K562 (cell line): ENCODE measurements at regions not wholly inside any gene's neighbourhood (a gene's known extent, or its start where the extent isn't known, plus 50 kb on each side); places are given as distances from the start of the nearest gene placed in this dataset.

Experiments used
- GABPA ChIP-seq: fragments of 200-800 bp; sonication (Bioruptor generic); conservative IDR thresholded peaks from 2 replicates; pipeline ENCODE4 v1.6.1; 2016; ENCODE audit warnings: low read depth, missing genetic modification characterization, missing compliant biosample characterization
- HSF4 ChIP-seq: fragments of 250-450 bp; sonication (Bioruptor Pico); IDR thresholded peaks from 2 replicates; pipeline ENCODE4 v2.1.2; 2022; ENCODE audit warnings: mild to moderate bottlenecking, moderate library complexity, borderline replicate concordance
- KDM5B ChIP-seq: fragments of 200-600 bp; sonication (generic); IDR thresholded peaks from 2 replicates; pipeline ENCODE4 v1.6.1; 2012; ENCODE audit warnings: low read depth, mild to moderate bottlenecking, moderate library complexity, low read length, control low read depth, inconsistent platforms; ENCODE audit not compliant: insufficient replicate concordance
- MBD1 ChIP-seq: fragments of 250-450 bp; sonication (Bioruptor Pico); IDR thresholded peaks from 2 replicates; pipeline ENCODE4 v1.8.0; 2022; ENCODE audit warnings: inconsistent platforms
- TF ChIP-seq, protein P1 (sequence below): fragments of 200-600 bp; sonication (generic); IDR thresholded peaks from one replicate; pipeline ENCODE4 v1.6.1; 2012; ENCODE audit warnings: mild to moderate bottlenecking, low read depth, low read length, inconsistent platforms
- TF ChIP-seq, protein P2 (sequence below): fragments of 250-450 bp; sonication (Bioruptor Pico); IDR thresholded peaks from 2 replicates; pipeline ENCODE4 v1.4.0; 2020; ENCODE audit warnings: mild to moderate bottlenecking, moderate library complexity, borderline replicate concordance

DNA sequence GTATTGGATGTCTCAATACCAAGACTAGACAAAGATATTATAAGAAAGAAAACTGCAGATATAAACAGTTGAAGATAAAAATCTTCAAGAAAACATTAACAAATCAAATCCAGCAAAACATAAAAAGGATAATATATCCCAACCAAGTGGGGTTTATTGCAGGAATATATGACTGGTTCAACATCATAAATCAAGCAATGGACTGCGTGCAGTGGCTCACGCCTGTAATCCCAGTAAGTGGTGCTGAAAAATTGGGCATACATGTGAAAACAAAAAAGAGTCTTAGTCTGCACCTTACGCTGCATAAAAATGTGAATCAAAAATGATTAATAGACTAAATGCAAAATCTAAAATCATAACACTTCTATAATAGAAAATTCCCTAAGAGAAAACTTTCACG is 112.9 kb upstream of the PDE4B start (continued):
- TF ChIP-seq, protein P1, sequence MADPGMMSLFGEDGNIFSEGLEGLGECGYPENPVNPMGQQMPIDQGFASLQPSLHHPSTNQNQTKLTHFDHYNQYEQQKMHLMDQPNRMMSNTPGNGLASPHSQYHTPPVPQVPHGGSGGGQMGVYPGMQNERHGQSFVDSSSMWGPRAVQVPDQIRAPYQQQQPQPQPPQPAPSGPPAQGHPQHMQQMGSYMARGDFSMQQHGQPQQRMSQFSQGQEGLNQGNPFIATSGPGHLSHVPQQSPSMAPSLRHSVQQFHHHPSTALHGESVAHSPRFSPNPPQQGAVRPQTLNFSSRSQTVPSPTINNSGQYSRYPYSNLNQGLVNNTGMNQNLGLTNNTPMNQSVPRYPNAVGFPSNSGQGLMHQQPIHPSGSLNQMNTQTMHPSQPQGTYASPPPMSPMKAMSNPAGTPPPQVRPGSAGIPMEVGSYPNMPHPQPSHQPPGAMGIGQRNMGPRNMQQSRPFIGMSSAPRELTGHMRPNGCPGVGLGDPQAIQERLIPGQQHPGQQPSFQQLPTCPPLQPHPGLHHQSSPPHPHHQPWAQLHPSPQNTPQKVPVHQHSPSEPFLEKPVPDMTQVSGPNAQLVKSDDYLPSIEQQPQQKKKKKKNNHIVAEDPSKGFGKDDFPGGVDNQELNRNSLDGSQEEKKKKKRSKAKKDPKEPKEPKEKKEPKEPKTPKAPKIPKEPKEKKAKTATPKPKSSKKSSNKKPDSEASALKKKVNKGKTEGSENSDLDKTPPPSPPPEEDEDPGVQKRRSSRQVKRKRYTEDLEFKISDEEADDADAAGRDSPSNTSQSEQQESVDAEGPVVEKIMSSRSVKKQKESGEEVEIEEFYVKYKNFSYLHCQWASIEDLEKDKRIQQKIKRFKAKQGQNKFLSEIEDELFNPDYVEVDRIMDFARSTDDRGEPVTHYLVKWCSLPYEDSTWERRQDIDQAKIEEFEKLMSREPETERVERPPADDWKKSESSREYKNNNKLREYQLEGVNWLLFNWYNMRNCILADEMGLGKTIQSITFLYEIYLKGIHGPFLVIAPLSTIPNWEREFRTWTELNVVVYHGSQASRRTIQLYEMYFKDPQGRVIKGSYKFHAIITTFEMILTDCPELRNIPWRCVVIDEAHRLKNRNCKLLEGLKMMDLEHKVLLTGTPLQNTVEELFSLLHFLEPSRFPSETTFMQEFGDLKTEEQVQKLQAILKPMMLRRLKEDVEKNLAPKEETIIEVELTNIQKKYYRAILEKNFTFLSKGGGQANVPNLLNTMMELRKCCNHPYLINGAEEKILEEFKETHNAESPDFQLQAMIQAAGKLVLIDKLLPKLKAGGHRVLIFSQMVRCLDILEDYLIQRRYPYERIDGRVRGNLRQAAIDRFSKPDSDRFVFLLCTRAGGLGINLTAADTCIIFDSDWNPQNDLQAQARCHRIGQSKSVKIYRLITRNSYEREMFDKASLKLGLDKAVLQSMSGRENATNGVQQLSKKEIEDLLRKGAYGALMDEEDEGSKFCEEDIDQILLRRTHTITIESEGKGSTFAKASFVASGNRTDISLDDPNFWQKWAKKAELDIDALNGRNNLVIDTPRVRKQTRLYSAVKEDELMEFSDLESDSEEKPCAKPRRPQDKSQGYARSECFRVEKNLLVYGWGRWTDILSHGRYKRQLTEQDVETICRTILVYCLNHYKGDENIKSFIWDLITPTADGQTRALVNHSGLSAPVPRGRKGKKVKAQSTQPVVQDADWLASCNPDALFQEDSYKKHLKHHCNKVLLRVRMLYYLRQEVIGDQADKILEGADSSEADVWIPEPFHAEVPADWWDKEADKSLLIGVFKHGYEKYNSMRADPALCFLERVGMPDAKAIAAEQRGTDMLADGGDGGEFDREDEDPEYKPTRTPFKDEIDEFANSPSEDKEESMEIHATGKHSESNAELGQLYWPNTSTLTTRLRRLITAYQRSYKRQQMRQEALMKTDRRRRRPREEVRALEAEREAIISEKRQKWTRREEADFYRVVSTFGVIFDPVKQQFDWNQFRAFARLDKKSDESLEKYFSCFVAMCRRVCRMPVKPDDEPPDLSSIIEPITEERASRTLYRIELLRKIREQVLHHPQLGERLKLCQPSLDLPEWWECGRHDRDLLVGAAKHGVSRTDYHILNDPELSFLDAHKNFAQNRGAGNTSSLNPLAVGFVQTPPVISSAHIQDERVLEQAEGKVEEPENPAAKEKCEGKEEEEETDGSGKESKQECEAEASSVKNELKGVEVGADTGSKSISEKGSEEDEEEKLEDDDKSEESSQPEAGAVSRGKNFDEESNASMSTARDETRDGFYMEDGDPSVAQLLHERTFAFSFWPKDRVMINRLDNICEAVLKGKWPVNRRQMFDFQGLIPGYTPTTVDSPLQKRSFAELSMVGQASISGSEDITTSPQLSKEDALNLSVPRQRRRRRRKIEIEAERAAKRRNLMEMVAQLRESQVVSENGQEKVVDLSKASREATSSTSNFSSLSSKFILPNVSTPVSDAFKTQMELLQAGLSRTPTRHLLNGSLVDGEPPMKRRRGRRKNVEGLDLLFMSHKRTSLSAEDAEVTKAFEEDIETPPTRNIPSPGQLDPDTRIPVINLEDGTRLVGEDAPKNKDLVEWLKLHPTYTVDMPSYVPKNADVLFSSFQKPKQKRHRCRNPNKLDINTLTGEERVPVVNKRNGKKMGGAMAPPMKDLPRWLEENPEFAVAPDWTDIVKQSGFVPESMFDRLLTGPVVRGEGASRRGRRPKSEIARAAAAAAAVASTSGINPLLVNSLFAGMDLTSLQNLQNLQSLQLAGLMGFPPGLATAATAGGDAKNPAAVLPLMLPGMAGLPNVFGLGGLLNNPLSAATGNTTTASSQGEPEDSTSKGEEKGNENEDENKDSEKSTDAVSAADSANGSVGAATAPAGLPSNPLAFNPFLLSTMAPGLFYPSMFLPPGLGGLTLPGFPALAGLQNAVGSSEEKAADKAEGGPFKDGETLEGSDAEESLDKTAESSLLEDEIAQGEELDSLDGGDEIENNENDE: no peak
- TF ChIP-seq KDM5B (no peak), GABPA (tag) (no peak), MBD1 (no peak), HSF4 (no peak)
- TF ChIP-seq, protein P2, sequence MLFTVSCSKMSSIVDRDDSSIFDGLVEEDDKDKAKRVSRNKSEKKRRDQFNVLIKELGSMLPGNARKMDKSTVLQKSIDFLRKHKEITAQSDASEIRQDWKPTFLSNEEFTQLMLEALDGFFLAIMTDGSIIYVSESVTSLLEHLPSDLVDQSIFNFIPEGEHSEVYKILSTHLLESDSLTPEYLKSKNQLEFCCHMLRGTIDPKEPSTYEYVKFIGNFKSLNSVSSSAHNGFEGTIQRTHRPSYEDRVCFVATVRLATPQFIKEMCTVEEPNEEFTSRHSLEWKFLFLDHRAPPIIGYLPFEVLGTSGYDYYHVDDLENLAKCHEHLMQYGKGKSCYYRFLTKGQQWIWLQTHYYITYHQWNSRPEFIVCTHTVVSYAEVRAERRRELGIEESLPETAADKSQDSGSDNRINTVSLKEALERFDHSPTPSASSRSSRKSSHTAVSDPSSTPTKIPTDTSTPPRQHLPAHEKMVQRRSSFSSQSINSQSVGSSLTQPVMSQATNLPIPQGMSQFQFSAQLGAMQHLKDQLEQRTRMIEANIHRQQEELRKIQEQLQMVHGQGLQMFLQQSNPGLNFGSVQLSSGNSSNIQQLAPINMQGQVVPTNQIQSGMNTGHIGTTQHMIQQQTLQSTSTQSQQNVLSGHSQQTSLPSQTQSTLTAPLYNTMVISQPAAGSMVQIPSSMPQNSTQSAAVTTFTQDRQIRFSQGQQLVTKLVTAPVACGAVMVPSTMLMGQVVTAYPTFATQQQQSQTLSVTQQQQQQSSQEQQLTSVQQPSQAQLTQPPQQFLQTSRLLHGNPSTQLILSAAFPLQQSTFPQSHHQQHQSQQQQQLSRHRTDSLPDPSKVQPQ (CRISPR knock-in tag): no peak
